ENCODE measurements at regions not wholly inside any gene's neighbourhood (a gene's known extent, or its start where the extent isn't known, plus 50 kb on each side); places are given as distances from the start of the nearest gene placed in this dataset.
"Not testable (repeated sequence)": the region's sequence is repeated elsewhere in the genome, so short reads cannot be mapped to it uniquely, and the experiment has no call there.

DNA sequence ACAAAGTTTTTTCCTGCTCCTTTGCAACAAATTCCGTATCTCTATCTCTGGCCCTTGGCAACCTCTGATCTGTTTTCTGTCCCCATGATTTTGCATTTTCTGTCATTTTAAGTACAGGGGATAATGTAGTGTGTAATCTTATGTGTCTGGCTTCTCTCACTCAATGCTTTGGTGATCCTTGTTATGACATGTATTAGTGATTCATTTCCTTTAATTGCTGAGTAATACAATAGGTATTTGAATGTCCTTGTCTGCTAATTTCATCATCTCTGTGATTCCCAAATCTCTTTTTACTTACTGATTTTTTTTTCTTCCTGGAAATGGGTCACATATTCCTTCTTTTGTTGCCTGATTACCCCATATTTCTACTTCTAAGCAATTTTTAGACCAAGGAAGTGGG is 1538.6 kb upstream of the PCDH10 start:
- H3K9ac ChIP-seq (ENCODE audit: low read depth, low read length); H3K4ac ChIP-seq (ENCODE audit: low read depth, low read length); H4K91ac ChIP-seq (ENCODE audit: insufficient read depth, low read depth, low read length); CTCF ChIA-PET; H3K27me3 ChIP-seq (ENCODE audit: control insufficient read depth, insufficient read depth, low read length); intact Hi-C loops (cut with micrococcal nuclease); H3K9me3 ChIP-seq (ENCODE audit: control insufficient read depth, insufficient read depth, low read length); H3K4me3 ChIP-seq (ENCODE audit: insufficient read depth, low read depth, low read length); H3K9me1 ChIP-seq (ENCODE audit: insufficient read depth, low read length); POLR2A ChIA-PET (ENCODE audit: unreplicated experiment); H3K36me3 ChIP-seq (ENCODE audit: control insufficient read depth, insufficient read depth, low read length); BruUV-seq (replicated peaks); H3K27ac ChIP-seq (ENCODE audit: insufficient read depth, low read length); H3K14ac ChIP-seq (replicated peaks; ENCODE audit: low read depth, low read length); H2AFZ ChIP-seq (replicated peaks; ENCODE audit: low read length, poor library complexity); H4K20me1 ChIP-seq (ENCODE audit: insufficient read depth, low read length); dilution Hi-C loops (cut with HindIII; ENCODE audit: low sequenced_read_pairs, unreplicated experiment); H2AK9ac ChIP-seq (replicated peaks; ENCODE audit: low read depth, low read length, poor library complexity); H3K18ac ChIP-seq (ENCODE audit: low read depth, low read length); H4K5ac ChIP-seq (ENCODE audit: low read depth, low read length); H2BK5ac ChIP-seq (ENCODE audit: low read depth, low read length, poor library complexity, severe bottlenecking); H2BK15ac ChIP-seq (ENCODE audit: low read depth, low read length); in situ Hi-C loops (cut with MboI; ENCODE audit: low sequenced_read_pairs); ATAC-seq (ENCODE audit: low read depth); H3K23ac ChIP-seq (ENCODE audit: low read depth, low read length); H2BK20ac ChIP-seq (ENCODE audit: low read depth, low read length); H3K4me2 ChIP-seq (ENCODE audit: low read depth, low read length); H3K56ac ChIP-seq (ENCODE audit: extremely low read depth, insufficient read depth, low read length); H3K79me1 ChIP-seq (ENCODE audit: low read depth in 1 of 2, low read length in 2 of 2); H3K4me1 ChIP-seq (ENCODE audit: control insufficient read depth, insufficient read depth, low read length); H2AK5ac ChIP-seq (ENCODE audit: low read depth, low read length): not testable (repeated sequence)
- peak; percentile 38 for DNase-seq
- 0 out of 4 replicates have a peak overlapping the region, but pooled peaks of 1 of the 2 experiments have one; percentile 40 for H4K8ac ChIP-seq (ENCODE audit: low read depth in 2 of 2, low read length in 2 of 2)
- TF ChIP-seq CEBPB (IDR thresholded peaks at IDR 0.05; ENCODE audit: low read depth, low read length): peak; percentile 27; the same call in 1 of the 2 replicates
- no CpG with 5 or more reads among the region's 1 CpG for WGBS, 2 experiments (ENCODE audit: extremely low coverage in 2 of 2, insufficient read length in 1 of 2)
- peak overlapping the region; percentile 21; the same call in 1 of the 2 replicates for H2BK120ac ChIP-seq (ENCODE audit: low read depth, low read length)

Data from IMR-90 (cell line).